Chondrocyte (in vitro differentiated cells): ENCODE measurements at regions not wholly inside any gene's neighbourhood (a gene's known extent, or its start where the extent isn't known, plus 50 kb on each side); places are given as distances from the start of the nearest gene placed in this dataset.

Experiments
- DNase-seq: peaks from one replicate; pipeline ENCODE4 v3.0.0; 2021; ENCODE audit warnings: mixed read lengths, low spot score
- H3K27ac Mint-ChIP-seq: one replicate; pipeline ENCODE4 v1.8.0; 2021; ENCODE audit warnings: mild to moderate bottlenecking, moderate library complexity, mixed read lengths; ENCODE audit not compliant: unreplicated experiment
- H3K27me3 Mint-ChIP-seq: 2 replicates; pipeline ENCODE4 v1.8.0; 2021; ENCODE audit warnings: low read depth, mixed read lengths
- H3K36me3 Mint-ChIP-seq: 2 replicates; pipeline ENCODE4 v1.8.0; 2021; ENCODE audit warnings: low read depth, mixed read lengths
- H3K4me1 Mint-ChIP-seq: 2 replicates; pipeline ENCODE4 v1.8.0; 2021; ENCODE audit warnings: low read depth, mild to moderate bottlenecking, mixed read lengths
- H3K4me3 Mint-ChIP-seq: one replicate; pipeline ENCODE4 v1.8.0; 2021; ENCODE audit warnings: mild to moderate bottlenecking, moderate library complexity, mixed read lengths; ENCODE audit not compliant: unreplicated experiment
- H3K9me3 Mint-ChIP-seq: 2 replicates; pipeline ENCODE4 v1.8.0; 2021; ENCODE audit warnings: low read depth, mixed read lengths
- TF ChIP-seq, protein P1 (sequence below): fragments of 200-600 bp; sonication (generic); IDR thresholded peaks from 2 replicates; pipeline ENCODE4 v1.5.0; 2021; ENCODE audit warnings: antibody characterized with exemption, mild to moderate bottlenecking, moderate library complexity

DNA sequence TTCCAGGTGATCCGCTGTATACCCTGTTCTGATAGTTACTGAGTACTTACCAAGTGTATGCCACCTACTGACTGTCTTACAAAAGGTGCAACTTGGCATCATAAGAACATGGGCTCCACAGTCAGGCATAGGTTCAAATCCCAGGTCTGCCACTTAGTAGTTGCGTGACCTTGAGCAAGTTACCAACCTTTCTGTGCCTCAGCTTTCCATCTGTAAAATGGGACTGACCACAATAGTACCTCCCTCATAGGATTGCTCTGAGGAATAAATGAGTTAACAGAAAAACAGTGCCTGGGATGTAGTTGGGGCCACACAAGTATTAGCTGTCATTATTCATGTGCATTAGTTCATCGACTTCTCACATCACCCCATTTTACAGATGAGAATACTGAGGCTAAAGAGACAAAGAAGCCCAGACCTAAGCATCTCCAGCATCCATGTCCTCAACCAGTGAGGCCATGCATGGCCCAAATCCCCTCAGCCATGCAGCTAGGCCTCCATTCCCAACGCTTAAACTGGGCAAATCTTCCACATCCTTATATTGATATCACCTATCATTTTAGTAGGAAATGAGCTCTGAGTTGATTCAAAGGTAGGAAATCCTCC, 51.3 kb upstream of the UBE2L5 start:
- Mint-ChIP-seq H3K36me3 (no peaks in the 10 kb centered on the region), H3K9me3 (no peaks in the 10 kb centered on the region), H3K27me3 (no peaks in the 10 kb centered on the region), H3K4me3 (no peak overlapping the region), H3K4me1 (peaks cover 10% of the 10 kb centered on the region), H3K27ac (no peak overlapping the region)
- TF ChIP-seq, protein P1, sequence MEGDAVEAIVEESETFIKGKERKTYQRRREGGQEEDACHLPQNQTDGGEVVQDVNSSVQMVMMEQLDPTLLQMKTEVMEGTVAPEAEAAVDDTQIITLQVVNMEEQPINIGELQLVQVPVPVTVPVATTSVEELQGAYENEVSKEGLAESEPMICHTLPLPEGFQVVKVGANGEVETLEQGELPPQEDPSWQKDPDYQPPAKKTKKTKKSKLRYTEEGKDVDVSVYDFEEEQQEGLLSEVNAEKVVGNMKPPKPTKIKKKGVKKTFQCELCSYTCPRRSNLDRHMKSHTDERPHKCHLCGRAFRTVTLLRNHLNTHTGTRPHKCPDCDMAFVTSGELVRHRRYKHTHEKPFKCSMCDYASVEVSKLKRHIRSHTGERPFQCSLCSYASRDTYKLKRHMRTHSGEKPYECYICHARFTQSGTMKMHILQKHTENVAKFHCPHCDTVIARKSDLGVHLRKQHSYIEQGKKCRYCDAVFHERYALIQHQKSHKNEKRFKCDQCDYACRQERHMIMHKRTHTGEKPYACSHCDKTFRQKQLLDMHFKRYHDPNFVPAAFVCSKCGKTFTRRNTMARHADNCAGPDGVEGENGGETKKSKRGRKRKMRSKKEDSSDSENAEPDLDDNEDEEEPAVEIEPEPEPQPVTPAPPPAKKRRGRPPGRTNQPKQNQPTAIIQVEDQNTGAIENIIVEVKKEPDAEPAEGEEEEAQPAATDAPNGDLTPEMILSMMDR = no peak
- DNase-seq = no peak

DNA sequence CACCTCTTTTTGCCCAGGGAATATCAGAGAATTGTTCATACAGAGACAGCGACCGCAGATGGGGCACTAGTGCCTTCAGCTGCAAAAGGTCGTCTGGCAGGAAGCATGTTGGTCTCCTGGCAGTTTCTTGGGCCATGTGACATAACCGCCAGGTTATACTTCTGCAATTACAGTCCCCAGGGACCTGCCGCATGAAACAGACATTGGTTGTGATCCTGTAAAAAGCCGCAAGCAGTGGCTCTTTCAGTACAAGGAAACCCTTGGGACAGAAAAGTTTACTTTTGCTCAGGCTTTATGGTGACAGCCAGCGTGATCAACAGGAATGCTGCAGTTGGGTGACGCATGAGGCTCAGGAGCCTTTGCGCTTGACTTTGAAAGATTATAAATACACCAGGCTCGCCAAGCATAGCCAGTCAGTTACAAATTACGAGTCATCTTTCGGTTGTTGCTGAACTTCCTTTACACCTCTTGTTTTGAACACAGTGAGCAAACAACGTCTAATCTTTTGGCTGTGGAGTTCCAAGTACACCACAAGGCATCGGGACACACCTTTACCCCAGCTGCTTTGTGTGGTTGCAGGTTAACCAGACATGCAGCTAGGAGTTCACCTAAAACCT, 50.5 kb upstream of the UBE2L5 start:
- TF ChIP-seq, protein P1 = no peak
- no peaks in the 10 kb centered on the region for H3K27me3 Mint-ChIP-seq
- H3K4me1 Mint-ChIP-seq = peaks cover 10% of the 10 kb centered on the region
- H3K27ac Mint-ChIP-seq = no peak overlapping the region
- H3K4me3 Mint-ChIP-seq = peak overlapping the region; percentile 16
- no peaks in the 10 kb centered on the region for H3K9me3 Mint-ChIP-seq
- no peaks in the 10 kb centered on the region for H3K36me3 Mint-ChIP-seq
- DNase-seq = no peak
